GM12878 (cell line): ENCODE measurements at regions not wholly inside any gene's neighbourhood (a gene's known extent, or its start where the extent isn't known, plus 50 kb on each side); places are given as distances from the start of the nearest gene placed in this dataset.
A peak's percentile ranks its signal among the peaks of the same experiment; 100 is the strongest.
"Not testable (repeated sequence)": the region's sequence is repeated elsewhere in the genome, so short reads cannot be mapped to it uniquely, and the experiment has no call there.

Experiments used
- ATAC-seq: fragments of 200-7000 bp; cut with Tn5 transposase; 3 replicates; pipeline ENCODE4 v1.9.1; 2020; ENCODE audit warnings: mild to moderate bottlenecking, moderate library complexity
- BruUV-seq: library from RNA; stranded (reverse); fragments of 400-500 nt; replicated peaks from 2 replicates; lab custom pipeline; 2021; lab: Mats Ljungman, UMichigan
- CTCF ChIA-PET: fragments of 300-600 bp; sonication (Branson Sonifier 250); formaldehyde crosslinking; extraction: SDS; loops from one replicate; lab custom pipeline; 2021; ENCODE audit warnings: inconsistent platforms; lab: Yijun Ruan, JAX
- POLR2A ChIA-PET: fragments of 350-600 bp; formaldehyde crosslinking; extraction: SDS; loops from one replicate; lab custom pipeline; 2021; ENCODE audit warnings: inconsistent platforms; lab: Charles Lee
- RAD21 ChIA-PET: fragments of 300-600 bp; sonication (Branson Sonifier 250); formaldehyde crosslinking; loops from one replicate; lab custom pipeline; 2023; ENCODE audit warnings: antibody characterized with exemption; ENCODE audit not compliant: unreplicated experiment; lab: Charles Lee
- SMC1A ChIA-PET: fragments of 300-600 bp; sonication (Branson Sonifier 250); formaldehyde crosslinking; loops from one replicate; lab custom pipeline; 2023; ENCODE audit not compliant: unreplicated experiment, uncharacterized antibody; lab: Charles Lee
- DNase-seq: peaks from one replicate; pipeline ENCODE4 v3.0.0-alpha.2; 2011; ENCODE audit warnings: low read depth, low spot score
- FAIRE-seq: peaks from 3 replicates; lab custom pipeline; 2011; peaks lifted over from hg19 to GRCh38; lab: Jason Lieb, UNC
- H2AFZ ChIP-seq: 2 replicates; pipeline ENCODE4 v1.6.0; 2011; ENCODE audit warnings: low read depth, low read length, control low read depth; ENCODE audit not compliant: control insufficient read depth
- H3K27ac ChIP-seq: 2 replicates; pipeline ENCODE4 v1.5.1; 2011; ENCODE audit warnings: control low read depth; ENCODE audit not compliant: control insufficient read depth, insufficient read depth
- H3K27me3 ChIP-seq, 2 experiments: replicated peaks in 1 of 2; 2 replicates each; pipeline versions ENCODE4 v1.6.0 to v1.6.1; 2011; ENCODE audit warnings: low read length in 1 of 2; ENCODE audit not compliant: control insufficient read depth in 2 of 2, insufficient read depth in 2 of 2
- H3K36me3 ChIP-seq, 2 experiments: 2 replicates each; pipeline ENCODE4 v1.5.1; 2011; ENCODE audit warnings: low read length in 1 of 2; ENCODE audit not compliant: control insufficient read depth in 2 of 2, insufficient read depth in 2 of 2
- H3K4me1 ChIP-seq: 2 replicates; pipeline ENCODE4 v1.6.1; 2011; ENCODE audit warnings: mild to moderate bottlenecking, low read length, moderate library complexity, mixed read lengths; ENCODE audit not compliant: control insufficient read depth, insufficient read depth
- H3K4me2 ChIP-seq: 2 replicates; pipeline ENCODE4 v1.6.0; 2011; ENCODE audit warnings: control low read depth; ENCODE audit not compliant: control insufficient read depth, insufficient read depth
- H3K4me3 ChIP-seq: fragments of 200-600 bp; sonication (generic); 2 replicates; pipeline ENCODE4 v1.5.1; 2016
- H3K79me2 ChIP-seq: 2 replicates; pipeline ENCODE4 v1.6.0; 2011; ENCODE audit warnings: low read length; ENCODE audit not compliant: control insufficient read depth, insufficient read depth
- H3K9ac ChIP-seq: 2 replicates; pipeline ENCODE4 v1.8.0; 2011; ENCODE audit warnings: low read length, control low read depth, mixed read lengths; ENCODE audit not compliant: control insufficient read depth, insufficient read depth
- H3K9me3 ChIP-seq: replicated peaks from 3 replicates; pipeline ENCODE4 v1.5.1; 2011; ENCODE audit warnings: mild to moderate bottlenecking, low read length; ENCODE audit not compliant: control insufficient read depth, insufficient read depth
- H4K20me1 ChIP-seq: 2 replicates; pipeline ENCODE4 v1.6.0; 2011; ENCODE audit not compliant: control insufficient read depth, insufficient read depth
- ATF2 ChIP-seq: IDR thresholded peaks from 2 replicates; pipeline ENCODE4 v1.6.1; 2012; ENCODE audit warnings: low read length, inconsistent platforms
- ATF7 ChIP-seq: fragments of 450-650 bp; IDR thresholded peaks from 2 replicates; pipeline ENCODE4 v1.6.1; 2016; ENCODE audit warnings: low read depth, mild to moderate bottlenecking
- BRCA1 ChIP-seq: IDR thresholded peaks from 2 replicates; pipeline ENCODE4 v1.6.1; 2011; ENCODE audit warnings: low read depth, low read length, improper control_type of control experiment
- CHD1 ChIP-seq: IDR thresholded peaks from 2 replicates; pipeline ENCODE4 v1.6.1; 2012; ENCODE audit warnings: low read depth, low read length, improper control_type of control experiment
- FOXM1 ChIP-seq: IDR thresholded peaks from 2 replicates; pipeline ENCODE4 v1.6.1; 2012; ENCODE audit warnings: low read depth, mild to moderate bottlenecking, inconsistent platforms, low read length, moderate library complexity
- HDGF ChIP-seq: fragments of 450-650 bp; IDR thresholded peaks from 2 replicates; pipeline ENCODE4 v1.6.1; 2016; ENCODE audit warnings: antibody characterized with exemption
- POLR2A ChIP-seq: IDR thresholded peaks from 2 replicates; pipeline ENCODE4 v1.6.1; 2011; ENCODE audit warnings: low read depth, mild to moderate bottlenecking, low read length
- RAD51 ChIP-seq: fragments of 450-650 bp; IDR thresholded peaks from 2 replicates; pipeline ENCODE4 v1.6.1; 2016; ENCODE audit warnings: moderate library complexity, mild to moderate bottlenecking, inconsistent platforms
- RCOR1 ChIP-seq: conservative IDR thresholded peaks from 2 replicates; pipeline ENCODE4 v1.6.1; 2012; ENCODE audit warnings: low read depth, low read length, improper control_type of control experiment
- REST ChIP-seq: IDR thresholded peaks from 2 replicates; pipeline ENCODE4 v1.6.1; 2012; ENCODE audit warnings: mild to moderate bottlenecking, low read depth, low read length
- SMC3 ChIP-seq: IDR thresholded peaks from 2 replicates; pipeline ENCODE4 v1.6.1; 2011; ENCODE audit warnings: low read length, improper control_type of control experiment, borderline replicate concordance
- TBL1XR1 ChIP-seq: IDR thresholded peaks from 2 replicates; pipeline ENCODE4 v1.6.1; 2012; ENCODE audit warnings: low read depth, low read length, improper control_type of control experiment
- ZBED1 ChIP-seq: IDR thresholded peaks from 2 replicates; pipeline ENCODE4 v1.6.1; 2016; ENCODE audit warnings: borderline replicate concordance
- WGBS: methylation state at CpG from one replicate; pipeline ENCODE4 v1.1.6; 2016; ENCODE audit warnings: low lambda C conversion rate; ENCODE audit not compliant: insufficient replicate concordance, insufficient coverage; ENCODE audit errors: missing lambda C conversion rate; 5-methylcytosine and 5-hydroxymethylcytosine counted together
- in situ Hi-C: fragments of 300-500 bp; cut with MboI; formaldehyde crosslinking; loops from 9 replicates; pipeline ENCODE4 v1.14.3; 2018; ENCODE audit warnings: mixed read lengths
- intact Hi-C: fragments of 100-400 bp; cut with micrococcal nuclease; formaldehyde crosslinking; loops from one replicate; pipeline ENCODE4 v1.14.2; 2022; ENCODE audit not compliant: unreplicated experiment

- H3K9ac ChIP-seq, in situ Hi-C loops, intact Hi-C loops, H3K4me3 ChIP-seq, FAIRE-seq, BruUV-seq, H4K20me1 ChIP-seq, H3K36me3 ChIP-seq, CTCF ChIA-PET, SMC1A ChIA-PET, H2AFZ ChIP-seq, H3K4me1 ChIP-seq, H3K27ac ChIP-seq, H3K9me3 ChIP-seq, DNase-seq, POLR2A ChIA-PET, RAD21 ChIA-PET, H3K4me2 ChIP-seq, H3K79me2 ChIP-seq, H3K27me3 ChIP-seq: not testable (repeated sequence)
- 24% methylated on average over 3 of the region's 3 CpGs for WGBS
- peak; percentile 29; the same call in 1 of the 3 replicates for ATAC-seq
Observed at GRCh38 chr3:193069732-193070131, 152.1 kb upstream of the MB21D2 start.

- no peak for TF ChIP-seq REST
- TF ChIP-seq ATF2, result no peak
- no peak for TF ChIP-seq RCOR1
- no peak for TF ChIP-seq POLR2A
- no peak for TF ChIP-seq SMC3
- no peak for TF ChIP-seq CHD1
- no peak for TF ChIP-seq ATF7
- no peak for TF ChIP-seq FOXM1
- TF ChIP-seq HDGF, result no peak
- no peak for TF ChIP-seq ZBED1
- no peak for TF ChIP-seq TBL1XR1
- TF ChIP-seq BRCA1, result no peak
- TF ChIP-seq RAD51, result no peak
- TF ChIP-seq, all 136 proteins: peak for 0
- no TSS peak for BruUV-seq
- no peak overlapping the region for H3K4me3 ChIP-seq
- no peaks in the 10 kb centered on the region for H3K4me1 ChIP-seq
- in situ Hi-C loops, result no loop called here
- H3K36me3 ChIP-seq, result no peaks in the 10 kb centered on the region
- FAIRE-seq, result no peak
- CTCF ChIA-PET, result no interaction called here
- no peaks in the 10 kb centered on the region; a peak in 1 of 4 replicates for H3K27me3 ChIP-seq
- no peaks in the 10 kb centered on the region for H3K9me3 ChIP-seq
- H3K79me2 ChIP-seq, result no peaks in the 10 kb centered on the region
- RAD21 ChIA-PET, result no interaction called here
- SMC1A ChIA-PET, result no interaction called here
- POLR2A ChIA-PET, result interaction anchor here (0.7 kb wide), 1 partner anchor 22 kb away, joined by 3 read pairs; no protein-coding TSS in a partner anchor
- intact Hi-C loops, result no loop called here
- DNase-seq, result no peak
- no peak overlapping the region for H3K27ac ChIP-seq
- ATAC-seq, result no peak
- H3K4me2 ChIP-seq, result no peak overlapping the region
- no peak overlapping the region for H2AFZ ChIP-seq
- no peaks in the 10 kb centered on the region for H4K20me1 ChIP-seq
- WGBS, result 15% methylated on average over 4 of the region's 4 CpGs
- H3K9ac ChIP-seq, result no peak overlapping the region
Observed at GRCh38 chr3:193078996-193079753, 161.5 kb upstream of the MB21D2 start.
